GM12873 (cell line): ENCODE measurements at regions not wholly inside any gene's neighbourhood (a gene's known extent, or its start where the extent isn't known, plus 50 kb on each side); places are given as distances from the start of the nearest gene placed in this dataset.

Experiments
- CTCF ChIP-seq: IDR thresholded peaks from 2 replicates; pipeline ENCODE4 v1.5.1; 2012; ENCODE audit warnings: low read depth, mild to moderate bottlenecking, moderate library complexity, low read length, control low read depth; ENCODE audit not compliant: insufficient read depth; ENCODE audit errors: missing control alignments

- no peak for TF ChIP-seq CTCF
Observed at GRCh38 chr5:66542711-66543110, 53.5 kb upstream of the MAST4 start.
